ENCODE measurements at regions not wholly inside any gene's neighbourhood (a gene's known extent, or its start where the extent isn't known, plus 50 kb on each side); places are given as distances from the start of the nearest gene placed in this dataset.

DNA sequence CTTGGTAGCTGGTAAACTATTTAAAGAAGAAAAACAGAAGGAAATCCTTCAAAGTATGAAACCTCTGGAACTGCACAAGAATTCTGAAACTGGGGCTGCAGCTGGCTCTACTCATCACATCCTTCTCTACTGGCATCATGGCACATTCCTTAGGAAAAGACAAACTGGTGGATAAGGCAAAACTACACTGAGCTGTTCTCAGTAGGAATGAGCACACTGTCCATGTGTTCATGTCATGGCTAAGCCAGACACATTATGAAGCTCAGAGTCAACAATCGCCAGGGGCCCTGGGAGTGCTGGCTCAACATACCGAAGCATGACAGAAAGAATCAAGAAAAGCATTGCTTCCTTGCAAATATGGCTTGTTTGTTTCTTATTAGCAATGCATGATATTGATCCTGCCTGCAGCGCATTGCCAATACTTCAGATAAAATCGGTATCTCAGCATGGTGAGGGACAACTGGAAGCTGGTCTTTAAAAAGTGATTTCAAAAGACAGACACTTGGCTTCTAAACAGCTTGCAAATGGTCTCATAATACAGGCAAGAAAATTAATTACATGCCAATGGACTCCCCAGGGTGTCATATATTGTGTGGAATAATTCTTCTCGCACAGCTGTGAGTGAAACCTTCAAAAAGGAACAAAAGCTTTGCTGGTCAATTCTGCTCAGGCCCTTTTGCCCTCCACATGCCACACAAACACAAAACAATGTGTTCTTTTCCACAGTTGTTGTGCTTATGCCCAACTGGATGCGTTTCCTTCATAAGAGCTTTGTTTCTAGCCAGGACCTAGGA is 300.2 kb upstream of the VCX start:
- no peaks in the 10 kb centered on the region for H3K4me1 ChIP-seq
- ATAC-seq: no peak
- FAIRE-seq: no peak
- no peak overlapping the region for H3K4me3 ChIP-seq
- WGBS, 2 donors: 61 to 65% methylated on average over 6 of the region's 6 CpGs
- intact Hi-C loops (cut with DNase I): no loop called here
- no peaks in the 10 kb centered on the region for H3K27me3 ChIP-seq
- no peak overlapping the region for H3K27ac ChIP-seq
- TF ChIP-seq, protein P1, sequence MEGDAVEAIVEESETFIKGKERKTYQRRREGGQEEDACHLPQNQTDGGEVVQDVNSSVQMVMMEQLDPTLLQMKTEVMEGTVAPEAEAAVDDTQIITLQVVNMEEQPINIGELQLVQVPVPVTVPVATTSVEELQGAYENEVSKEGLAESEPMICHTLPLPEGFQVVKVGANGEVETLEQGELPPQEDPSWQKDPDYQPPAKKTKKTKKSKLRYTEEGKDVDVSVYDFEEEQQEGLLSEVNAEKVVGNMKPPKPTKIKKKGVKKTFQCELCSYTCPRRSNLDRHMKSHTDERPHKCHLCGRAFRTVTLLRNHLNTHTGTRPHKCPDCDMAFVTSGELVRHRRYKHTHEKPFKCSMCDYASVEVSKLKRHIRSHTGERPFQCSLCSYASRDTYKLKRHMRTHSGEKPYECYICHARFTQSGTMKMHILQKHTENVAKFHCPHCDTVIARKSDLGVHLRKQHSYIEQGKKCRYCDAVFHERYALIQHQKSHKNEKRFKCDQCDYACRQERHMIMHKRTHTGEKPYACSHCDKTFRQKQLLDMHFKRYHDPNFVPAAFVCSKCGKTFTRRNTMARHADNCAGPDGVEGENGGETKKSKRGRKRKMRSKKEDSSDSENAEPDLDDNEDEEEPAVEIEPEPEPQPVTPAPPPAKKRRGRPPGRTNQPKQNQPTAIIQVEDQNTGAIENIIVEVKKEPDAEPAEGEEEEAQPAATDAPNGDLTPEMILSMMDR (IDR thresholded peaks at IDR 0.05): no peak
- no peaks in the 10 kb centered on the region for H3K9me3 ChIP-seq
- no peak for DNase-seq
- H3K36me3 ChIP-seq: no peaks in the 10 kb centered on the region

DNA sequence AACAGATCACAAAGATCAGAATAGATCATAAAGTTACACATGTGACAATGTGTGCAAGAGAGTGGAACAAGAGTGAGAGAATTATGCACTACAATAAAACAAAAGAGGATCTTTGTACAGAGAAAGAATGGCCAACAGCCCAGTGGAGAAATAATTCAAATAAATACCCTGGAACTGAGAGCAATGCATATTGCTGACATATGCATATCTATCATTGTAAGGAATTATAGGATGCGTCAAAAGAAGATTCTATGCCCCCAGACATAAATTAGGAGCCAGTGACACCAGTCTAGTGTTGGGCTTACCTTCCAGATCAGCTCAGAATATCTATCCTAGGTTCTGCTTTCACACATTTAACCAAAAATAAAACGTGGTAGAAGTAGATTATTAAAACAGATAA is 320.1 kb upstream of the VCX start:
- Histone ChIP-seq H3K36me3 (no peaks in the 10 kb centered on the region), H3K27ac (no peak overlapping the region), H3K27me3 (no peaks in the 10 kb centered on the region), H3K9me3 (no peaks in the 10 kb centered on the region), H3K4me1 (no peaks in the 10 kb centered on the region), H3K4me3 (no peak overlapping the region)
- intact Hi-C loops (cut with DNase I): no loop called here
- DNase-seq (no peak), FAIRE-seq (no peak), ATAC-seq (no peak)
- TF ChIP-seq, protein P1 (IDR thresholded peaks at IDR 0.05): no peak
- 44 to 52% methylated on average over 2 of the region's 2 CpGs for WGBS, 2 donors

DNA sequence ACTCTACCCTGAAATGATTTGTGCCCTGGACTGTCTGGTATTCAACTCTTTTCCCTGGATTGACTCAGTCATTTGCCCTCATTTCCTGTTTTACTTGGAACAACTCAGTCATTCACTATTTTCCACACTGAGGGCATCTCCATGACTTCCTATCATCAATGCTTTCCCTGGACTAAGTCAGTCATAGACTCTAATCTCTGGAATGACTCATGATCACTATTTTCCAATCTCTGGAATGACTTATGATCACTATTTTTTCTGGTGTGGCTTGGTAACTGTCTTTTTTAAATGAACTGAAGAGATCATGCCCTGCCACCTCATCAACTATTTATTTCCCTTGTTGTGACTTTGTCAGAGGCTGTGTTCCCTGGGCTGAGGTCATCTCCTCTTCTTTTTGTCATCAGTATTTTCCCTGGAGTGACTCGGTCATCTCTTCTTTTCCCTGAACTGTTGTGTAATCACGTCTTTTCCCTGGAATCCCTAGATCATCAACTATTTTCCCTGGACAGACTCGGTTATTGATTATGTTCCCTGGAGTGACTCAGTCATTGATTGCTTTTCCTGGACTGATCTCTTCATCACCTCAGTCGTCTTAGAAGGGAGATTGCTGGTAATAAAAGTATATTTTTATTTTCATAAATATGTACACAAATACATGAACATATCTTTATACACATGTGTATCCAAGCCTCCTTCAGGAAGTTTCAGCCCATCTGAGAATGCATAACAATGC is 327.1 kb upstream of the VCX start:
- H3K4me3 ChIP-seq: no peak overlapping the region
- 56 to 65% methylated on average over 4 of the region's 4 CpGs for whole genome bisulfite sequencing, 2 donors
- no peaks in the 10 kb centered on the region for H3K4me1 ChIP-seq
- no peak overlapping the region for H3K27ac ChIP-seq
- FAIRE-seq (no peak), DNase-seq (no peak), ATAC-seq (no peak)
- intact Hi-C loops (cut with DNase I): no loop called here
- H3K9me3 ChIP-seq: no peaks in the 10 kb centered on the region
- H3K27me3 ChIP-seq: no peaks in the 10 kb centered on the region
- TF ChIP-seq, protein P1 (IDR thresholded peaks at IDR 0.05): no peak
- H3K36me3 ChIP-seq: no peaks in the 10 kb centered on the region

DNA sequence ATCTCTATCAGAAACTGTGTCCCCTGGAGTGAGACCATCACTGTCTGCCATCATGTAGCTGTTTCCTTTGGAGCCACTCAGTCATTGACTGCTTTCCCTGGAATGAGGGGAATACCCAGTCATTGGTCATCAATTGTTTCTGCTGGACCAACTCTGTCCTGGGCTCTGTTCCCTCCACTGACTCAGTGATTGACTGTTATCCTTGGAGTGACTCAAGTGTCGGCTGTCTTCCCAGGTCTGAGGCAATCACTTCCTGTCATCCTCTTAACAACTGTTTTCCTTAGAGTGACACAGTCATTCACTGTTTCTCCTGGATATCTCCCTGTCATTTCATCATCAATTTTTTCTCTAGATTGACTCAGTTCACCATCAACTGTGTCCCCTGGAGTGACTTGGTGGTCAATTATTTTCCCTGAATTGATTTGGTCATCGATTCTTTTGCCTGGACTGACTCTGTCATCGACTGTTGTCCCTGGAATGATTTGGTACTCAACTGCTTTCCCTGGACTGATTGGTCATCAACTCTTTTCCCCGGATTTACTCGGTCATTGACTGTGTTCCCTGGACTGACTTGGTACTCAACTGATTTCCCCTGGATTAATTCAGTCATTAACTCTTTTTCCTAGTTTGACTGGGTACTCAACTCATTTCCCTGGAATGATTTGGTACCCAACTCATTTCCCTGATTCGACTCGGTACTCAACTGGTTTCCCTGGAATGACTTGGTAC is 327.9 kb upstream of the VCX start:
- H3K27ac ChIP-seq: no peak overlapping the region
- TF ChIP-seq, protein P1 (IDR thresholded peaks at IDR 0.05): no peak
- H3K9me3 ChIP-seq: no peaks in the 10 kb centered on the region
- intact Hi-C loops (cut with DNase I): no loop called here
- ATAC-seq: no peak
- DNase-seq: no peak
- no peaks in the 10 kb centered on the region for H3K27me3 ChIP-seq
- H3K4me3 ChIP-seq: no peak overlapping the region
- no peaks in the 10 kb centered on the region for H3K4me1 ChIP-seq
- FAIRE-seq: no peak
- 69 to 77% methylated on average over 7 of the region's 7 CpGs for WGBS, 2 donors
- no peaks in the 10 kb centered on the region for H3K36me3 ChIP-seq
